AG09309 (cell line): ENCODE measurements at regions not wholly inside any gene's neighbourhood (a gene's known extent, or its start where the extent isn't known, plus 50 kb on each side); places are given as distances from the start of the nearest gene placed in this dataset.
A peak's percentile ranks its signal among the peaks of the same experiment; 100 is the strongest.

Experiments used
- DNase-seq: peaks from one replicate; pipeline ENCODE4 v3.0.0-alpha.2; 2010; ENCODE audit warnings: low read depth
- H3K4me3 ChIP-seq: 2 replicates; pipeline ENCODE4 v1.5.1; 2011; ENCODE audit warnings: mild to moderate bottlenecking, low read depth, low read length, moderate library complexity; ENCODE audit not compliant: control insufficient read depth
- CTCF ChIP-seq: IDR thresholded peaks from 2 replicates; pipeline ENCODE4 v1.5.1; 2011; ENCODE audit warnings: mild to moderate bottlenecking, low read depth, low read length, inconsistent platforms; ENCODE audit not compliant: insufficient read depth, control insufficient read depth; ENCODE audit errors: missing control alignments

- H3K4me3 ChIP-seq, result no peak overlapping the region
- no peak for TF ChIP-seq CTCF
- no peak for DNase-seq
Measured at GRCh38 chr6:166739117-166739975, 112.3 kb upstream of the RPS6KA2 start.

GRCh38 chr6:166738386-166739116 lies 111.5 kb upstream of the RPS6KA2 start:
- no peak overlapping the region for H3K4me3 ChIP-seq
- TF ChIP-seq CTCF, result no peak
- no peak for DNase-seq

- no peak overlapping the region for H3K4me3 ChIP-seq
- TF ChIP-seq CTCF, result no peak
Measured at GRCh38 chr6:166737261-166737660, 110.2 kb upstream of the RPS6KA2 start.

GRCh38 chr6:166736634-166737033 lies 109.6 kb upstream of the RPS6KA2 start:
- no peak for TF ChIP-seq CTCF
- no peak overlapping the region for H3K4me3 ChIP-seq
- DNase-seq, result peak; percentile 42

More at GRCh38 chr6:166737261-166737660, 110.2 kb upstream of the RPS6KA2 start:
- DNase-seq, result no peak

GRCh38 chr6:166733900-166734299 lies 106.8 kb upstream of the RPS6KA2 start:
- no peak overlapping the region for H3K4me3 ChIP-seq
- TF ChIP-seq CTCF, result no peak
- no peak for DNase-seq

- no peak overlapping the region for H3K4me3 ChIP-seq
- no peak for TF ChIP-seq CTCF
- DNase-seq, result no peak
Measured at GRCh38 chr6:166729658-166730057, 102.6 kb upstream of the RPS6KA2 start.
